Fibroblast of the aortic adventitia (primary cell): ENCODE measurements at regions not wholly inside any gene's neighbourhood (a gene's known extent, or its start where the extent isn't known, plus 50 kb on each side); places are given as distances from the start of the nearest gene placed in this dataset.

Source experiments
- DNase-seq: peaks from one replicate; pipeline ENCODE4 v3.0.0-alpha.2; 2010; ENCODE audit warnings: low read depth
- H3K4me3 ChIP-seq: 2 replicates; pipeline ENCODE4 v1.5.1; 2011; ENCODE audit warnings: low read depth, mild to moderate bottlenecking, control low read depth, low read length, moderate library complexity
- CTCF ChIP-seq: IDR thresholded peaks from 2 replicates; pipeline ENCODE4 v1.5.1; 2011; ENCODE audit warnings: mild to moderate bottlenecking, low read length, control low read depth, inconsistent platforms; ENCODE audit not compliant: insufficient read depth

- no peak overlapping the region for H3K4me3 ChIP-seq
- TF ChIP-seq CTCF, result no peak
- DNase-seq, result no peak
These were observed 560.0 kb downstream of the ADCYAP1 start for GRCh38 chr18:1464444-1465217.

- DNase-seq, result no peak
- no peak for TF ChIP-seq CTCF
- no peak overlapping the region for H3K4me3 ChIP-seq
These were observed 561.4 kb downstream of the ADCYAP1 start for GRCh38 chr18:1466035-1466434.

GRCh38 chr18:1467461-1467964, 562.8 kb downstream of the ADCYAP1 start:
- no peak for TF ChIP-seq CTCF
- no peak for DNase-seq
- H3K4me3 ChIP-seq, result no peak overlapping the region

- DNase-seq, result no peak
- no peak for TF ChIP-seq CTCF
- H3K4me3 ChIP-seq, result no peak overlapping the region
These were observed 563.9 kb downstream of the ADCYAP1 start for GRCh38 chr18:1468550-1468949.

- TF ChIP-seq CTCF, result no peak
- DNase-seq, result no peak
- H3K4me3 ChIP-seq, result no peak overlapping the region
These were observed 571.2 kb downstream of the ADCYAP1 start for GRCh38 chr18:1475867-1476266.

GRCh38 chr18:1480309-1480708, 575.6 kb downstream of the ADCYAP1 start:
- TF ChIP-seq CTCF, result no peak
- H3K4me3 ChIP-seq, result no peak overlapping the region
- no peak for DNase-seq

- no peak overlapping the region for H3K4me3 ChIP-seq
- DNase-seq, result no peak
- no peak for TF ChIP-seq CTCF
These were observed 576.9 kb downstream of the ADCYAP1 start for GRCh38 chr18:1481577-1481976.
